GF-D8 (cell line): ENCODE measurements at regions not wholly inside any gene's neighbourhood (a gene's known extent, or its start where the extent isn't known, plus 50 kb on each side); places are given as distances from the start of the nearest gene placed in this dataset.

Source experiments
- DNase-seq: peaks from one replicate; lab custom pipeline; 2025; lab: John Stamatoyannopoulos, UW

DNA sequence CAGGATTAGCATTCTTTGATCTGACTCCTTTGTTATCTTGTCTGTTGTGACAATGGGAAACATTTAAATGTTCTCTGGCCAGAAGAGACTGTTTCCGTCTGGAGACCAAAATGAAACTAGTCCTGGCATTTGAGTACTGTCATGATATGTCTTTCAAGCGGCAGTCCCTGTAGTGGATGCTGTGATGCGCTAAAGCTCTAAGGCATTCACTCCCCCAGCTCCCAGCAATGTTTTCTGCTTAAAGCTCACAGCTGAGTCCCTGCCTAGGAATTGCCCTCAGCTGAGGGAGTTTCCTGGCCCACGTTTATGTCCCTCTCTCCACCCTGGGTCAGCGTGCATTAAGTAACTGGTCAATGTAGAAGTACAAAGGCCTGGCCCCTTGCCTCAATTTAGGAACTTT is 109.4 kb downstream of the UCHL5 start:
- DNase-seq = no peak

DNA sequence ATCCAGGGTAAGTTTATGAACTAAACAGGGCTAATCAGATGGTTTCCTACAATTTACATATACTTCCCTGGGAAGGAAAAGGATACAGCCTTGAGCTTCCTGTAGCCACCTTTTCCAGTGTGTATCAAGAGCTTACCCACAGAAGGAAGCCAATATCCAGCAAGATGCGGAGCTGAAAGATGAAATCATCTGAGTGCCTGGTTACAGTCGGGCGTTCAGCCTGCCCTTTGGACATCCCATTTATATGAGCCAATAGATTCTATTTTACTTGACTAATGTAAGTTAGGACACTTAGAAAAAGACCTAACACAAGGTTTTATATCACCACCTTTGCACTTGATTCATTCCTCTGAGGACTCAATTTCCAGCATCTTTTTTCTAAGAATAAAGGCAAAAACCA is 108.2 kb downstream of the UCHL5 start:
- DNase-seq = no peak

DNA sequence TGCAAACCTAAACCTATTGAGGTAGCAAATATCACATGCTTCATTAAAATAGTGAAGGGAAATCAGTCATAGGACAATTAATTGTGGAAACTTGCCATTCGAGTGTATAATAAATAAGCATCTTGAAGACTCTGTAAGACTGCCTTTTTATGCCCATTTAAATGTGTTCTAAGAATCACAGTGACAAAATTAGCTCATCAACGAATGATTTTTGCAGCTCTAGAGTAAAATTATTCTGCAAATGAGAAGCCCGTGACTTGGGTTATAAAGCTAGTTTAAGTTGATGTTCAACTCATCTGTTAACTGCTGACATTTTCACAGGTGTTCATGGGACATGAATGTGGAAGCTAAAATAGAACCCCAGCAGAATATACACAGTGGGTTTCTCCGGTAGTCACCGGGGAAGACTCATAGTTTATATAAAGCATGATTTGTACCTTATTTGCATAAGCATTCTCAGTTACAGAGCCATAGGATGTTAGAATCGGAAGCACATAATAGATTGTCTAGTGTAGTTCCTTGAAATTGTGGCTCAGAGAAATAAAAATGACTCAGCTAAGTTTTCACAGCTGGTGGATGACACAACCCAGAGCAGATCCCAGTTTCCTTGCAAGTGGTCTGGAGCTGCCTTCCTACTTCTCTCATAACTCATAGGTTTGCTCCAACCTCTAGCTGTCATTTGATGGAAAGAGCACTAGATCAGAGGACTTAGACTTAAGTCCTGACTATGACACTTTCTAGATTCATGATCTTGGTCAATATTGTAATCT is 107.3 kb downstream of the UCHL5 start:
- peak; percentile 23 for DNase-seq

- DNase-seq = no peak
Measured at GRCh38 chr1:192952646-192953045, 106.5 kb downstream of the UCHL5 start.

- no peak for DNase-seq
Measured at GRCh38 chr1:192954705-192955265, 104.4 kb downstream of the UCHL5 start.

- no peak for DNase-seq
Measured at GRCh38 chr1:192958350-192958749, 100.8 kb downstream of the UCHL5 start.

GRCh38 chr1:192958871-192959270 is 100.3 kb downstream of the UCHL5 start:
- DNase-seq = no peak

- no peak for DNase-seq
Measured at GRCh38 chr1:192959657-192960186, 99.4 kb downstream of the UCHL5 start.
